GM23338 (cell line): ENCODE measurements at regions not wholly inside any gene's neighbourhood (a gene's known extent, or its start where the extent isn't known, plus 50 kb on each side); places are given as distances from the start of the nearest gene placed in this dataset.

Experiments used
- ATAC-seq: fragments of 200-7000 bp; cut with Tn5 transposase; 3 replicates; pipeline ENCODE4 v1.9.1; 2020
- DNase-seq: peaks from one replicate; pipeline ENCODE4 v3.0.0-alpha.2; 2015; ENCODE audit warnings: low spot score
- H2AFZ ChIP-seq: fragments of 200-600 bp; sonication (generic); 2 replicates; pipeline ENCODE4 v1.8.0; 2016; ENCODE audit warnings: antibody characterized with exemption, mild to moderate bottlenecking, moderate library complexity
- H3F3A ChIP-seq: fragments of 200-600 bp; sonication (generic); replicated peaks from 2 replicates; pipeline ENCODE4 v1.8.0; 2017; ENCODE audit warnings: antibody characterized with exemption, mixed run types, low read depth
- H3K27ac ChIP-seq: fragments of 200-600 bp; sonication (generic); 2 replicates; pipeline ENCODE4 v1.6.1; 2016; ENCODE audit warnings: low read depth
- H3K27me3 ChIP-seq: fragments of 200-600 bp; sonication (generic); 2 replicates; pipeline ENCODE4 v1.8.0; 2016; ENCODE audit warnings: mild to moderate bottlenecking, mixed run types, moderate library complexity; ENCODE audit not compliant: insufficient read depth
- H3K36me3 ChIP-seq: fragments of 200-600 bp; sonication (generic); 2 replicates; pipeline ENCODE4 v1.8.0; 2016; ENCODE audit warnings: mild to moderate bottlenecking; ENCODE audit not compliant: insufficient read depth
- H3K4me1 ChIP-seq: fragments of 200-600 bp; sonication (generic); 2 replicates; pipeline ENCODE4 v1.8.0; 2016; ENCODE audit warnings: mild to moderate bottlenecking, moderate library complexity; ENCODE audit not compliant: insufficient read depth
- H3K4me2 ChIP-seq: fragments of 200-600 bp; sonication (generic); 2 replicates; pipeline ENCODE4 v1.7.1; 2017; ENCODE audit warnings: mixed run types
- H3K4me3 ChIP-seq: fragments of 200-600 bp; sonication (generic); 2 replicates; pipeline ENCODE4 v1.6.1; 2016; ENCODE audit warnings: mixed run types
- H3K79me2 ChIP-seq: fragments of 200-600 bp; sonication (generic); replicated peaks from 2 replicates; pipeline ENCODE4 v1.8.0; 2017; ENCODE audit warnings: mild to moderate bottlenecking; ENCODE audit not compliant: insufficient read depth
- H3K9me2 ChIP-seq: fragments of 200-600 bp; sonication (generic); 2 replicates; pipeline ENCODE4 v1.8.0; 2017; ENCODE audit not compliant: insufficient read depth
- H4K20me1 ChIP-seq: fragments of 200-600 bp; sonication (generic); replicated peaks from 2 replicates; pipeline ENCODE4 v1.8.0; 2017; ENCODE audit warnings: mild to moderate bottlenecking; ENCODE audit not compliant: insufficient read depth
- H3K27ac Mint-ChIP-seq: 2 replicates; pipeline ENCODE4 v1.8.0; 2020; ENCODE audit warnings: inconsistent platforms, mild to moderate bottlenecking, moderate library complexity, mixed read lengths
- H3K27me3 Mint-ChIP-seq: 3 replicates; pipeline ENCODE4 v1.8.0; 2022; ENCODE audit warnings: low read depth, mild to moderate bottlenecking, moderate library complexity, mixed read lengths, inconsistent platforms; ENCODE audit not compliant: insufficient read depth, poor library complexity
- H3K36me3 Mint-ChIP-seq: 3 replicates; pipeline ENCODE4 v1.8.0; 2021; ENCODE audit warnings: low read depth, mild to moderate bottlenecking, inconsistent platforms, moderate library complexity, mixed read lengths
- H3K4me1 Mint-ChIP-seq: 3 replicates; pipeline ENCODE4 v1.8.0; 2020; ENCODE audit warnings: mild to moderate bottlenecking, inconsistent platforms, mixed read lengths
- H3K4me3 Mint-ChIP-seq: 3 replicates; pipeline ENCODE4 v1.8.0; 2021; ENCODE audit warnings: moderate library complexity, mild to moderate bottlenecking, inconsistent platforms, mixed read lengths
- H3K9me3 Mint-ChIP-seq: 3 replicates; pipeline ENCODE4 v1.8.0; 2020; ENCODE audit warnings: moderate library complexity, mild to moderate bottlenecking, inconsistent platforms, mixed read lengths
- EZH2 ChIP-seq: fragments of 200-600 bp; sonication (generic); IDR thresholded peaks from one replicate; pipeline ENCODE4 v1.8.0; 2017; ENCODE audit warnings: antibody characterized with exemption, mild to moderate bottlenecking, low read depth; ENCODE audit not compliant: unreplicated experiment
- EZH2phosphoT487 ChIP-seq: fragments of 200-600 bp; sonication (generic); IDR thresholded peaks from one replicate; pipeline ENCODE4 v1.8.1; 2018; ENCODE audit warnings: antibody characterized with exemption; ENCODE audit not compliant: unreplicated experiment
- NANOG ChIP-seq: IDR thresholded peaks from 2 replicates; pipeline ENCODE4 v1.6.1; 2016; ENCODE audit warnings: antibody characterized with exemption, borderline replicate concordance
- ZNF114 ChIP-seq: fragments of 250-450 bp; sonication (Bioruptor Pico); IDR thresholded peaks from 2 replicates; pipeline ENCODE4 v1.5.0; 2020; ENCODE audit warnings: mild to moderate bottlenecking, moderate library complexity
- ZNF331 ChIP-seq: fragments of 250-450 bp; sonication (Bioruptor Pico); IDR thresholded peaks from 2 replicates; pipeline ENCODE4 v1.5.0; 2020; ENCODE audit warnings: low read depth, mild to moderate bottlenecking, moderate library complexity
- TF ChIP-seq, protein P1 (sequence below): IDR thresholded peaks from one replicate; pipeline ENCODE4 v1.6.1; 2018; ENCODE audit warnings: antibody characterized with exemption; ENCODE audit not compliant: unreplicated experiment

- TF ChIP-seq EZH2phosphoT487 (no peak), EZH2 (no peak), ZNF331 (CRISPR knock-in tag) (no peak), NANOG (no peak), ZNF114 (CRISPR knock-in tag) (no peak)
- TF ChIP-seq, protein P1, sequence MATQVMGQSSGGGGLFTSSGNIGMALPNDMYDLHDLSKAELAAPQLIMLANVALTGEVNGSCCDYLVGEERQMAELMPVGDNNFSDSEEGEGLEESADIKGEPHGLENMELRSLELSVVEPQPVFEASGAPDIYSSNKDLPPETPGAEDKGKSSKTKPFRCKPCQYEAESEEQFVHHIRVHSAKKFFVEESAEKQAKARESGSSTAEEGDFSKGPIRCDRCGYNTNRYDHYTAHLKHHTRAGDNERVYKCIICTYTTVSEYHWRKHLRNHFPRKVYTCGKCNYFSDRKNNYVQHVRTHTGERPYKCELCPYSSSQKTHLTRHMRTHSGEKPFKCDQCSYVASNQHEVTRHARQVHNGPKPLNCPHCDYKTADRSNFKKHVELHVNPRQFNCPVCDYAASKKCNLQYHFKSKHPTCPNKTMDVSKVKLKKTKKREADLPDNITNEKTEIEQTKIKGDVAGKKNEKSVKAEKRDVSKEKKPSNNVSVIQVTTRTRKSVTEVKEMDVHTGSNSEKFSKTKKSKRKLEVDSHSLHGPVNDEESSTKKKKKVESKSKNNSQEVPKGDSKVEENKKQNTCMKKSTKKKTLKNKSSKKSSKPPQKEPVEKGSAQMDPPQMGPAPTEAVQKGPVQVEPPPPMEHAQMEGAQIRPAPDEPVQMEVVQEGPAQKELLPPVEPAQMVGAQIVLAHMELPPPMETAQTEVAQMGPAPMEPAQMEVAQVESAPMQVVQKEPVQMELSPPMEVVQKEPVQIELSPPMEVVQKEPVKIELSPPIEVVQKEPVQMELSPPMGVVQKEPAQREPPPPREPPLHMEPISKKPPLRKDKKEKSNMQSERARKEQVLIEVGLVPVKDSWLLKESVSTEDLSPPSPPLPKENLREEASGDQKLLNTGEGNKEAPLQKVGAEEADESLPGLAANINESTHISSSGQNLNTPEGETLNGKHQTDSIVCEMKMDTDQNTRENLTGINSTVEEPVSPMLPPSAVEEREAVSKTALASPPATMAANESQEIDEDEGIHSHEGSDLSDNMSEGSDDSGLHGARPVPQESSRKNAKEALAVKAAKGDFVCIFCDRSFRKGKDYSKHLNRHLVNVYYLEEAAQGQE: no peak
These were observed 117.9 kb downstream of the CDC42EP3 start (continued) for GRCh38 chr2:37553411-37554154.

- H3K27ac Mint-ChIP-seq: no peak overlapping the region
- H3K27me3 Mint-ChIP-seq: no peaks in the 10 kb centered on the region
- Histone ChIP-seq H3K9me2 (peaks cover 12% of the 10 kb centered on the region; the same call in 1 of the 2 replicates), H3K4me2 (no peak overlapping the region), H3K4me1 (no peaks in the 10 kb centered on the region), H3K79me2 (no peaks in the 10 kb centered on the region), H3K27ac (no peak overlapping the region), H3K36me3 (no peaks in the 10 kb centered on the region), H4K20me1 (no peaks in the 10 kb centered on the region), H3F3A (no peaks in the 10 kb centered on the region), H2AFZ (no peak overlapping the region), H3K4me3 (no peak overlapping the region), H3K27me3 (no peaks in the 10 kb centered on the region)
- H3K9me3 Mint-ChIP-seq: no peaks in the 10 kb centered on the region
- no peak overlapping the region for H3K4me3 Mint-ChIP-seq
- DNase-seq (no peak), ATAC-seq (no peak)
- TF ChIP-seq, protein P1: no peak
- TF ChIP-seq EZH2phosphoT487: no peak
- peaks cover 3% of the 10 kb centered on the region; the same call in 2 of the 3 replicates for H3K4me1 Mint-ChIP-seq
- no peaks in the 10 kb centered on the region for H3K36me3 Mint-ChIP-seq
These were observed 117.3 kb downstream of the CDC42EP3 start for GRCh38 chr2:37554155-37554510.
